Neural cell (in vitro differentiated cells): ENCODE measurements at regions not wholly inside any gene's neighbourhood (a gene's known extent, or its start where the extent isn't known, plus 50 kb on each side); places are given as distances from the start of the nearest gene placed in this dataset.

Experiments used
- H2AFZ ChIP-seq: fragments of 200-600, 300-800 bp; sonication (generic), shearing (Covaris generic); 2 replicates; pipeline ENCODE4 v1.6.0; 2014; ENCODE audit warnings: low read depth, mild to moderate bottlenecking, antibody characterized with exemption, low read length, moderate library complexity
- H3F3A ChIP-seq: fragments of 200-600 bp; shearing (Covaris generic); 2 replicates; pipeline ENCODE4 v1.6.1; 2016; ENCODE audit warnings: mild to moderate bottlenecking, moderate library complexity, mixed read lengths, antibody characterized with exemption, low read length; ENCODE audit not compliant: insufficient read depth, poor library complexity, severe bottlenecking
- H3K27ac ChIP-seq: fragments of 200-600, 300-800 bp; sonication (generic), shearing (Covaris generic); 2 replicates; pipeline ENCODE4 v1.5.1; 2014; ENCODE audit warnings: mild to moderate bottlenecking, low read length, moderate library complexity
- H3K27me3 ChIP-seq: fragments of 300-800, 200-600 bp; sonication (generic), shearing (Covaris generic); 2 replicates; pipeline ENCODE4 v1.6.0; 2014; ENCODE audit warnings: mild to moderate bottlenecking, low read depth, low read length, moderate library complexity; ENCODE audit not compliant: insufficient read depth
- H3K36me3 ChIP-seq: fragments of 300-800, 200-600 bp; sonication (generic), shearing (Covaris generic); 2 replicates; pipeline ENCODE4 v1.5.1; 2014; ENCODE audit warnings: mild to moderate bottlenecking, antibody characterized with exemption, low read length, moderate library complexity; ENCODE audit not compliant: insufficient read depth
- H3K4me2 ChIP-seq: fragments of 300-800, 200-600 bp; sonication (generic), shearing (Covaris generic); 2 replicates; pipeline ENCODE4 v1.6.0; 2014; ENCODE audit warnings: mild to moderate bottlenecking, low read length
- H3K4me3 ChIP-seq: fragments of 300-800, 200-600 bp; sonication (generic), shearing (Covaris generic); 2 replicates; pipeline ENCODE4 v1.5.1; 2014; ENCODE audit warnings: mild to moderate bottlenecking, low read length, moderate library complexity
- H3K79me2 ChIP-seq: fragments of 200-600 bp; shearing (Covaris generic); replicated peaks from 2 replicates; pipeline ENCODE4 v1.6.0; 2014; ENCODE audit warnings: mild to moderate bottlenecking, low read length, moderate library complexity; ENCODE audit not compliant: insufficient read depth
- H3K9ac ChIP-seq: fragments of 300-800, 200-600 bp; sonication (generic), shearing (Covaris generic); 2 replicates; pipeline ENCODE4 v1.6.1; 2016; ENCODE audit warnings: mild to moderate bottlenecking, low read length, mixed read lengths
- H3K9me2 ChIP-seq: fragments of 200-600 bp; shearing (Covaris generic); 2 replicates; pipeline ENCODE4 v1.6.1; 2016; ENCODE audit warnings: mild to moderate bottlenecking, low read length, mixed read lengths; ENCODE audit not compliant: insufficient read depth
- H3K9me3 ChIP-seq: fragments of 200-600, 300-800 bp; sonication (generic), shearing (Covaris generic); 2 replicates; pipeline ENCODE4 v1.6.1; 2016; ENCODE audit warnings: mild to moderate bottlenecking, mixed run types, low read length, moderate library complexity, mixed read lengths
- H4K20me1 ChIP-seq: fragments of 200-600 bp; shearing (Covaris generic); 2 replicates; pipeline ENCODE4 v1.6.1; 2016; ENCODE audit warnings: mild to moderate bottlenecking, mixed run types; ENCODE audit not compliant: insufficient read depth
- CTCF ChIP-seq: fragments of 450-650 bp; IDR thresholded peaks from 2 replicates; pipeline ENCODE4 v1.5.1; 2014; ENCODE audit warnings: antibody characterized with exemption, mild to moderate bottlenecking, moderate library complexity; ENCODE audit not compliant: poor library complexity, severe bottlenecking
- EP300 ChIP-seq: fragments of 450-650 bp; conservative IDR thresholded peaks from 2 replicates; pipeline ENCODE4 v1.6.1; 2014; ENCODE audit warnings: antibody characterized with exemption, mild to moderate bottlenecking, moderate library complexity; ENCODE audit not compliant: poor library complexity, severe bottlenecking
- EZH2 ChIP-seq: fragments of 200-600, 300-800 bp; shearing (Covaris generic), sonication (generic); IDR thresholded peaks from 2 replicates; pipeline ENCODE4 v1.6.1; 2014; ENCODE audit warnings: antibody characterized with exemption, low read length, borderline replicate concordance, mild to moderate bottlenecking; ENCODE audit not compliant: insufficient read depth, poor library complexity, severe bottlenecking
- MXI1 ChIP-seq: fragments of 450-650 bp; conservative IDR thresholded peaks from 2 replicates; pipeline ENCODE4 v1.6.1; 2014; ENCODE audit warnings: antibody characterized with exemption, mild to moderate bottlenecking; ENCODE audit not compliant: poor library complexity, severe bottlenecking
- POLR2AphosphoS5 ChIP-seq: IDR thresholded peaks from 2 replicates; pipeline ENCODE4 v1.6.1; 2012
- RAD21 ChIP-seq: fragments of 450-650 bp; conservative IDR thresholded peaks from 2 replicates; pipeline ENCODE4 v1.6.1; 2014; ENCODE audit warnings: antibody characterized with exemption, mild to moderate bottlenecking, moderate library complexity
- REST ChIP-seq: IDR thresholded peaks from 2 replicates; pipeline ENCODE4 v1.6.1; 2012; ENCODE audit warnings: borderline replicate concordance
- SMC3 ChIP-seq: fragments of 450-650 bp; conservative IDR thresholded peaks from 2 replicates; pipeline ENCODE4 v1.6.1; 2014; ENCODE audit warnings: antibody characterized with exemption, mild to moderate bottlenecking, moderate library complexity; ENCODE audit not compliant: poor library complexity
- TAF1 ChIP-seq: IDR thresholded peaks from 2 replicates; pipeline ENCODE4 v1.6.1; 2012; ENCODE audit warnings: low read depth

DNA sequence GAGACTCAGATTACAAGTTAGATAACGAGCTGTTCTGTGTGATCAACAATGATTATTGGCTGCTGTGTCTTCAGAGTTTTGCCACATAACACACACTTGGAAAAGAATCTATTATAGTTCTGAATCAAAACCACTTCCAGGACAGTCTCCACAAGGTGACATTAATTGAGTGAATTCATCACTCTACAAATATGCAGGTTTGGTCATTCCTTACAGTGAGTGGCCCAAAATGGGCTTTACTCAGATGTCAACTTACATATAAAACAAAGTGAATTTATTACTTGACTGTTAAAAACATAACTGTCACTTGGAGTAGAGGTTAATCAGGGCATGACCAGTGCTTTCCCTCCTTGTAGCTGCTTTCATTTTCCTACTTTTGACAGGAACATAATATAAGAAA, 984.3 kb downstream of the REEP3 start:
- Histone ChIP-seq H3K4me3 (no peak overlapping the region), H3K79me2 (no peaks in the 10 kb centered on the region), H3K9me3 (no peaks in the 10 kb centered on the region), H2AFZ (no peak overlapping the region), H3K36me3 (no peaks in the 10 kb centered on the region), H3K4me2 (no peak overlapping the region), H3K27ac (no peak overlapping the region), H3F3A (no peaks in the 10 kb centered on the region), H3K27me3 (no peaks in the 10 kb centered on the region), H3K9ac (no peak overlapping the region), H3K9me2 (no peaks in the 10 kb centered on the region), H4K20me1 (no peaks in the 10 kb centered on the region)
- no peak for TF ChIP-seq TAF1
- no peak for TF ChIP-seq EZH2
- TF ChIP-seq MXI1: no peak
- TF ChIP-seq EP300: no peak
- TF ChIP-seq CTCF: no peak
- no peak for TF ChIP-seq REST
- no peak for TF ChIP-seq RAD21
- no peak for TF ChIP-seq SMC3
- no peak for TF ChIP-seq POLR2AphosphoS5

- H2AFZ ChIP-seq: no peak overlapping the region
Observed at GRCh38 chr10:64506963-64507362, 985.8 kb downstream of the REEP3 start.

More at GRCh38 chr10:64506963-64507362, 985.8 kb downstream of the REEP3 start:
- no peaks in the 10 kb centered on the region for H3K9me3 ChIP-seq
- H3K4me2 ChIP-seq: no peak overlapping the region
- no peaks in the 10 kb centered on the region for H3K9me2 ChIP-seq
- H3F3A ChIP-seq: no peaks in the 10 kb centered on the region
- H3K9ac ChIP-seq: no peak overlapping the region
- no peaks in the 10 kb centered on the region for H4K20me1 ChIP-seq
- no peak overlapping the region for H3K4me3 ChIP-seq
- TF ChIP-seq RAD21 (no peak), POLR2AphosphoS5 (no peak), EP300 (no peak), REST (no peak), EZH2 (no peak), CTCF (no peak), SMC3 (no peak), TAF1 (no peak), MXI1 (no peak)
- H3K27me3 ChIP-seq: no peaks in the 10 kb centered on the region
- no peaks in the 10 kb centered on the region for H3K36me3 ChIP-seq
- no peak overlapping the region for H3K27ac ChIP-seq
- no peaks in the 10 kb centered on the region for H3K79me2 ChIP-seq
